GM18861 (cell line): ENCODE measurements at regions not wholly inside any gene's neighbourhood (a gene's known extent, or its start where the extent isn't known, plus 50 kb on each side); places are given as distances from the start of the nearest gene placed in this dataset.
"Not testable (repeated sequence)": the region's sequence is repeated elsewhere in the genome, so short reads cannot be mapped to it uniquely, and the experiment has no call there.

Experiments used
- ATAC-seq: cut with Tn5 transposase; IDR thresholded peaks from one replicate; pipeline ENCODE4 v1.9.1; 2021; ENCODE audit not compliant: unreplicated experiment

DNA sequence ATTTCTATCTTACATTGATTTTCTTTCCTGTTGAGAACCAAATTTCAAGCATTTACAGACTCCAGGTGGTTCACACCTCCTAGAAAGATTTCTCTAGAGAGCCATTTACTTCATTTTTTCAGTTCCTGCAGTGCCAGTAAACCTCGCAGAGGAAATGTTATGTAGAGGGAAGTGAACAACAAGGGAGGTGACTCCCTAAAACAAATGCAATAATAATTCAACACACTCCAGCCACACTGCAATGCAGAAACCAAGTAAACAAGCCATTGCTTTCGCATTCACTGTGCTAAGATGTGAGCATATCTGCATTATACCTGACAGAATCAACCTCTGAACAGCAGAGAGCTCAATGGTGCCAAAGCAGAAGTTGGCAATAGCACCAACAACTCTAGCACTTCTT is 215.1 kb downstream of the RBM26 start:
- ATAC-seq, result peak; percentile 24

DNA sequence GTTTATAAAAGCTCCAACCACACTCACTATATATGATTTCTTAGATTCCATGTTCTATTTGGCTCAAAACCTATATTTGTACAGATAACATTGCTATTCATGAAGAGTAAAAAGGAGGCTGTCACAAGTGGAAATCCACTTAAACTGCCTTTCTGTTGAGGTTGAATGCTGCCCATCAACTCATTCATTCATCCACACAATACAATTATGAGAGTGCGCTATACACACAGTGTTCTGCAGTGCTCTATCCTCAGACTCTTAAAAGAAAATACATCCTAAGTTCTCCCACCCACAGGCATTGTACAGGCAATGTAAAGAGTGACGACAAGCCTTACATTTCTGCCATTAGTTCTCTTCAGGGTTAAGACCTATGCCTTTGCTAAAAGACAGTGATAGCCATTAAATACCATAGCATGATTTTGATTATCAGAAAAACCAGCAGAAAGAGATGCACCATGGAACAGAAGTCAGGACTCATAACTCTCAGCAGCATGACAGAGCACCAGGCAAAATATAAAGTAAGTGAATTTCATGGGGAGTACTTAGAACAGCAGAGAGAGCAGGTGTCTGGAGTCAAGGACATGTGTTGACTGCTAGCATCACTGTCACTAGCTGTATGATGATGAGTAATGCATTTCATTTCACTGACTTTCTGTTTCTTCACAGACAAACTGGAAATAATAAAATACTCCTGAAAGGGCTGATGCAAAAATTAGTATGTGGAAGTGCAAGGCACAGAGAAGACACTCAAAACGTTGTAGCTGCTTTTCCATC is 218.0 kb downstream of the RBM26 start:
- ATAC-seq, result peak; percentile 30

DNA sequence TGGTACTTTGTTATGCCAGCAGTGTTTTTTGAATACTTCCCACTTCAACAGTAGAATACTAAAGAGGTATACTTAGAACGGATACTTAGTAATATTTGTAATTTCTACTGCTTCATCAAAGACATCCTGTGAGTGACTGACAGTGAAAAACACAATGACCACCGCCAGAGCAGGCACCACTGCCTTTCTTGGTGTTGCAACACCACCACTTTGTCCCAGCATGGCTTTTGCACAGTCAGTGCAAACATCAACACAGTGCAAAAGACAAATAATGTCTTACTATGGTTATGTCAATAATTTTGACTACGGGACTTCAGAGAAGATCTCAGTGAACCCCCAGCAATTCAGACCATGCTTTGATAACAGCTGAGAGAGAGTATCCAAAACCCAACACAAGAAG is 220.5 kb downstream of the RBM26 start:
- no peak for ATAC-seq

DNA sequence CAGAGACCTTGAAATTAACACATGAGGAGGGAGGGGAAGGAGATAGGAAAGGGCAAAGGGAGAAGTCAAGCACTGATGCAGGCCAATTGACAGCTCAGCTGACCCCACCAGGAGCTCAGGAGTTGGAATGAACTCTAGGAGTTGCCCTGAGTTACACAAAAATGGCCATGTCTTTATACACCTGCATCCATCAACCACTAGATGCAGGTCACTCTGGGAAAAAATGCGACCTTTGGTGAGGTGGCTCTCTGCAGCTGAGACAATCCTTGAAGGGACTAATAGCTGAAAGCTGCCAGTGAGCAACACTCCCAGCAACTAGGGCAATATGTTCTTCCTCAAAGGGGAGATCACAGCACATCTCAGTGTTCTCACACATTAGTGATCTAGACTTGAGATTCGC is 222.8 kb downstream of the RBM26 start:
- no peak for ATAC-seq

DNA sequence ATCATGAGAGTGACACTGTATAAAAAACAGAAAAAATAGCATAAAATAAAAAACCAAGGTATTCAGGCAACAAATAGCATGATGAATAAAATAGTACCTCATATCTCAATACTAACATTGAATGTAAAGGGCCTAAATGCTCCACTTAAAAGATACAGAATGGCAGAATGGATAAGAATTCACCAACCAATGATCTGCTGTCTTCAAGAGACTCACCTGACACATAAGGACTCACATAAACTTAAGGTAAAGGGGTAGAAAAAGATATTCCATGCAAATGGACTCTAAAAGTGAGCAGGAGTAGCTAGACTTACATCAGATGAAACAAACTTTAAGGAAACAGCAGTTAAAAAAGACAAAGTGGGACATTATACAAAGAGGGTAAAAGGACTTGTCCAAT is 232.4 kb downstream of the RBM26 start:
- ATAC-seq, result not testable (repeated sequence)

DNA sequence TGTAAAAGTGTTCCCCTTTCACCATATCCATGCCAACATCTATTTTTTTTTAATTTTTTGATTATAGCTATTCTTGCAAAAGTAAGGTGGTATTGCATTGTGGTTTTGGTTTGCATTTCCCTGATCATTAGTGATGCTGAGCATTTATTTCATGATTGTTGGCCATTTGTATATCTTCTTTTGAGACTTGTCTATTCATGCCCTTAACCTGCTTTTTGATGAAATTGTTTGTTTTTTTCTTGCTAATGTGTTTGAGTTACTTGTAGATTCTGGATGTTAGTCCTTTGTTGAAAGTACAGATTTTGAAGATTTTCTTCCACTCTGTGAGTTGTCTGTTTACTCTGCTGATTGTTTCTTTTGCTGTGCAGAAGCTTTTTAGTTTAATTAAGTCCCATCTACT is 233.1 kb downstream of the RBM26 start:
- ATAC-seq, result not testable (repeated sequence)

DNA sequence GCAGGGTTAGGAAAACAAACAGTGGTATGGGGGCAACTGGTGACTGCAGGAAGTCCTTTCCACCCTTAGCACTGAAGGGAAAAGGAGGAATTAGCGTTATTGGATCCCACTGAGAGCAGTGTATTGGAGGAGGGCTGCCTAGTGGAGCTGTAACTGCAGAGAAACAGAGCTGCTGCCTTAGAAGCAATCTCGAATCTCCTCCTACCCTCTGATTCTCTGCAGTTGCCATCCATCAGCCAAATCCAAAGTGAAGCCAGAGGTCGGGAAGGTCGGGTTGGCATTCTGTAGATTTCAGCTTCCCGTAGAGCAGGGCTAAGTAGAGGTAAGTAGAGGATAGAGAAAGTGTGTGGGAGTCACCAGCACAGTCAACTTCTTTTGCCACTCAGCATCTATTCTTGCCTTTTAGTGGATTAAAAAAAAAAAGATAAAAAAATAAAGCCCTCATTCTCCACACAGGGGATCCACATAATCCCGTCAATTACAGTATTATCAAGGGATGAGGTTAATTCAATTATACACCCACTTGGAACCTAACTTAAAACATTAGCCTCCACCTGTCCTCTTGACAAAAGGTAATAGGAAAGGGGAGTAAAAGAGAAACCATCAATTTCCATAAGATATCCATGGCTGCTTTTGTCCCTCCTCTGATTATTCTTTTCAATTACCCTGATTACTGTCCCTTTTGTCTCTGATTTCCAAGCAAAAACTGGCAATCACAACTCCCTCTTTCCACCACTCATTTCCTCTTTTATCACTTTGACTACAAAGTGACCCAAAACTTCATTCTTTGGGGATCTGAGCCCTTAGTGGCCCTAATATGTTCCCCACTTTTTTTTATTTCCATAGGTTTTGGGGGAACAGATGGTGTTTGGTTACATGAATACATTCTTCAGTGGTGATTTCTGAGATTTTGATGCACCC is 234.7 kb downstream of the RBM26 start:
- ATAC-seq, result no peak

DNA sequence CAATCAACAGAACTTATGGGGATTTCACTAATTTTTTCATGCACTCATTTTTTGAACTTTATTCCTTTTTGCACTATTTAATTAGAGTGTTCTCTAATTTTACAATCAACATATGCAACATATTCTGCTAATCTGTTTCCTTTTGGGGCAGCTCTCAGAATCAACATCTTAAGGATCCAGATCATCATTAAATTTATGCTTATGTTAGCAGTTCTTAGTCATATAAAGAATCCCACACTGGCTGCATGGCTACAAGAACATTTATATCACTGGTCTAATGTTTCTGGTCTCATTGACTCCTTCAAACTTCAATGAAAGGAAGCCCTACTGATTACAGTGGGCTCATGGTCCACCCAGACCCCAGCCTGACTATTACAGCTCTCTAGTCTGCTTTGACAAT is 245.2 kb downstream of the RBM26 start:
- ATAC-seq, result no peak

DNA sequence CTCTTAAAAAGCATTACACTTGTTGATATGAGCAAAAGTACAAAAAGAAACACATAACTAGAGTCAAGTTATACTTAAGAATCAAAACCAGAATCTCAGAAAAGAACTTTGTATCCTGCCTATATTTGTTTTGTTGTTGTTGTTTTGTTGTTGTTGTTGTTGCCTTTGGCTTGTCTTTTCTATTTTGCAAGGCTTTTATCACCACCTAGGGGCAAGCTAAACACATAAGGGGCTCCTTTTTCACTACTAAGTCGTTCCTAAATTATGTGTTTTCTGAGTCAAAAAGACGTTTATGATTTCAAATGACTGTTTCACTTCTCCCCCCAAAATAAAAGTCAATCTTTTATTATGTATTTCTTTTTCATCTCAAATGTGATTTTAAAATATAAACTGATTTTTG is 250.2 kb downstream of the RBM26 start:
- ATAC-seq, result no peak

DNA sequence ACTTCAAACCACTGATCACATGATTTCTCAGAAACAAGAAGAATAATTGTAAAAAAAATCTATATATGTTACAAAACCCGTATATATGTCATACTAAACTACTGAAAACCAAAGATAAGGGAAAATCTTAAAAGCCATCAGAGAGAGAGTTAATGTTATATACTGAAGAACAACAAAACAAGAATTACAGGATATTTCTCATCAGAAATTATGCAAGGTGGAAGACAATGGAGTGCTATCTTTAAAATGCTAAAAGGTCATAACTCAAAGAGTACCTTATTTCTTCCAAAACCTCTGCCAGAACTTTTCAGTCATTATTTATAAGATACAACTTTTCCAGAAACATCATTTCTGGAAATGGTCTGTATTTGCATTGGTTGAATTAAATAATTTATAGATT is 256.8 kb downstream of the RBM26 start:
- no peak for ATAC-seq

DNA sequence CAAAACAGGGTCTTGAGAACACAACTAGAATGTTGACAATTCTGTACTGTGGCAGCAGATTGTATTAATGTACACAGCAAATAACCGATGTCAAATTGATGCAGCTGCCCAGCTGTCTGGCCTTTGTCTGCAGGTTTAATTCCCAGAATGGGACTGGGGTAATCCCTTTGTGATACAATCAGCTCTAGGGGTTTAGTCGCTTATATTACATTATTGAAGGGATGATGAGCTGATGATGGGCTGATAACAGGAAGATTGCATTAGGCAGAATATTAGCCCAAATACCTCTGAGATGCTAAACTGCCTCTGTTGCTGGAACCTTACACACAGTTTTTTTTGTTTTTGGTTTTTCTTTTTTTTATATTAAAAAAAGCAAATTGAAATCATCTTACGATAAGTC is 265.0 kb downstream of the RBM26 start:
- ATAC-seq, result no peak

DNA sequence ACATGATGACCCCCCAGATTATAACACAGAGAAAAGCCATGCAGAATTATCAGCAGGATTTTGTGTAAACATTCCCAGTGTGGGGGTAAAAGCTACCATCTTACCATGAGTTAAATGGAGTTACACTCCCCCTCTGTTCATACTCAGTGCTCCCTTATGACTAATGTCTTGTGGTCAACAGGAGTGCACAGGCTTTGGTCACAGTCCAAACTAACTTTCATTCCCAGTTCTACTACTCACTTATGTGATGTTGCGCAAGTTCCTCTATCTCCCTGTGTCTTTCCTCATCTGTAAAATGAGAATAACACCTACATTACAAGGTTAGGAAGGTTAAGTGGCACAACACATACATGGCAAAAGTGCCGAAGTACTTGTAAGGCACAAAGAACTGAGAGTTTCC is 277.9 kb downstream of the RBM26 start:
- ATAC-seq, result no peak

DNA sequence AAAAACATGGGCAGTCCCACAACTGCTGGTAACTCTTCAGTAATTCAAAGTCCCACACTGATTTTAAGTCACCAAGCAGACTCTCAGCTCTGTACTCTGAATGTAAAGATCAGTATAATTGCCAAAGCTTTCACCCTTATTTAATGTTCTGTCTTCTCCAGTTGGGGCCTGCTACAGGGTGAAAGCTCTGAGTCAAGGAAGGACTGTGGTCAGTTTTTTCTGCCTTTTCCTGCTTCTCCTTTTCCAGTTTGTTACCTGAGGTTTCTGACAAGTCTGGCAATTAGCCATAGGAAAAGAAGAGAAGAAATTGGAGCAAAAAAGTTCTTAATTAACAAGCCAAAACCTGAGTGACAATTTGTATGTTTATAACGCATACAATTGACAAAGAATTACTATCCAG is 279.3 kb downstream of the RBM26 start:
- ATAC-seq, result no peak

DNA sequence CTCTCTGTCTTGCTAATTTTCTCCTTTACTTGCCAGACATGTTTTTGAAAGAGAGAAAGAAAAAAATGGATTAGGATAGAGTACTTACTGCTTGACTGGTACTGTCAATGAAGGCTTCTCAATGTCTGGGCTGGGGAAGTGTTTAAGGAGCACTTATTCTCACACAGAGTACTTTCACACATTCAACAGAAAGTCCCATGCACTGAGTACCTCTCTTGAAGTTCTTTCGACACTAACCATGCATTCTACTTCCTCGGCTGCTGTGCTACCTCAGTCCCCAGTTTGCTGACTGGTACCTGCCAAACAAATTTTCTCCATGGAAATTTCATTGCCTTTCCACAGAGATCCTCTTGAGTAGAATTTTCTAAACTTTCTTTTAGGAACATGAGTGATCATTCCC is 281.9 kb downstream of the RBM26 start:
- no peak for ATAC-seq

DNA sequence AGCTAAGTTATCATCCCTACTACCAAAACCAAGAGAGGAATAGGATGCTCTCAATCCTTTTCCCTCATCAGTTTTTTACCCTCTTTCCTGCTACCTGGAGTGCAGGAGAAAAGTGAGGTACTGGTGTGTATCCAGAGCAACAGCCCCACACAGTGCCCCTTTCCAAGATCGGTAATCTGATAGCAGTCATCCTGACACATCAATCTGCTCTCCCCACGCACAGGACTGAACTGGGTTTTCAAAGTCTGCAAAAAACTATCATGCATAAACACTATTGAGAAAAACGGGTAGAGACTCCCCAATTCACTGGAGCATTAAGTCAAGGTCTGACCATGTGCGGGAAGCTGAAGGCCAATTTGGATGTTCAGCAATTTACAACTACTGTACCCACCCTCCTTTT is 284.8 kb downstream of the RBM26 start:
- ATAC-seq, result no peak

DNA sequence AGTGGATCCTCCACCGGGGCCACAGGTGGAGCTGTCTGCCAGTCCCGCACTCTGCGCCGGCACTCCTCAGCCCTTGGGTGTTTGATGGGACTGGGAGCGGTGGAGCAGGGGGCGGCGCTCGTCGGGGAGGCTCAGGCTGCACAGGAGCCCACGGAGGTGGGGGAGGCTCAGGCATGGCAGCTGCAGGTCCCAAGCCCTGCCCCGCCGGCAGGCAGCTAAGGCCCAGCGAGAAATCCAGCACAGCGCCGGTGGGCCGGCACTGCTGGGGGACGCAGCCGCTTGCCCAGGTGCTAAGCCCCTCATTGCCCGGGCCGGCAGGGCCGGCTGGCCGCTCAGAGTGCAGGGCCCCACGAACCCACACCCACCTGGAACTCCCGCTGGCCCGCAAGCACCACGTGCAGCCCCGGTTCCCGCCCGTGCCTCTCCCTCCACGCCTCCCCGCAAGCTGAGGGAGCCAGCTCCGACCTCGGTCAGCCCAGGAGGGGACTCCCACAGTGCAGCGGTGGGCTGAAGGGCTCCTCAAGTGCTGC is 286.4 kb downstream of the RBM26 start:
- ATAC-seq, result no peak

DNA sequence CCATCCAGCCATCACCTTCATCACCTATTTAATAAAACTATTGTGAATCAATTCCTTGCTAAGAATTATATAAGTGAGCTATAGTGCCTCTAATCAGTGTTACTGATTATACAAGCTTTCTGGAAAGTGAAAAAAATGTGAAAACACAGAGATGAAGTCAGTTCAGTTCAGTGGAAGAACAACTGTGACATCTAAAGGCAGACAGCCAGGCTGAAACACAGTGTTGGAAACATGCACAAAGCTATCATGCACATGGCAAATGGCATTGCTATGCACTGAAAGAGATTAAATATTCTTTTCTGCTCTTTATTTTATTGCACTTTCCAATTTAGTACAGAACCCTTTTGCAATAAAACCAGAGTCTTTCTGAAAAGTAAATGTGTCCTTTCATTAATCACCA is 294.0 kb downstream of the RBM26 start:
- ATAC-seq, result no peak

DNA sequence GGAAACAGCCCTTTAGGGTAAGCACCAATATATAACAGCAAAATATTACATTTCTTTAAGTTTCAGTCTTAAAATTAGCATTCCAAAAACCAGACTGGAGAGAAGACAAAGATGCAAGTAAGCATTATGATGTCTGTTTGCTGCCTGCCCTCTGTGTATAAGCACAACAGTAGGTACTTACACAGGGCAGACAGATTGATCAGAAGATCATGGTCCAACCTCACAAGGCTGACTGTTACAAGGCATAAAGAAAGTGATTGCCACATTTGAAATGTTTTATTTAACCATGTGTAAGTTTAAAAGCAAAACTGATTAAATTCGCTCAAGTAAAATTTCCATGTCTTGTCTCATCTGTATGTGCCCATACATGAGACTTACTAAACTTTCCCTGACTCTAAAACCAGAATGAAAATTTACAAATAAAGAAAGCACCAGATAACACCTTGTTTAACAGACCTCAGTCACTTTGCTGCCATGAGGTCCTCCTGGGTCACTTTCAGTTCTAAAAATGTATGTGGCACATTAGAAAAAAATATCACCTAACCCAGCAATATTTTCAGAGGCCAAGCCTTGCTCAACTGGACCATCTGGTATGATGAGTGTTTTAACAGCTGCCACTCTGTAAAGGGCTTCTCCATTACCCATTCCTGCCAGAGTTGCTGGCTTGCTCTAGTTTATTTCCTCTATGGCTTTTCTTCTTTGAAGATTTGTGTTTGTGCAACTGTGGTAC is 297.0 kb downstream of the RBM26 start:
- ATAC-seq, result no peak

DNA sequence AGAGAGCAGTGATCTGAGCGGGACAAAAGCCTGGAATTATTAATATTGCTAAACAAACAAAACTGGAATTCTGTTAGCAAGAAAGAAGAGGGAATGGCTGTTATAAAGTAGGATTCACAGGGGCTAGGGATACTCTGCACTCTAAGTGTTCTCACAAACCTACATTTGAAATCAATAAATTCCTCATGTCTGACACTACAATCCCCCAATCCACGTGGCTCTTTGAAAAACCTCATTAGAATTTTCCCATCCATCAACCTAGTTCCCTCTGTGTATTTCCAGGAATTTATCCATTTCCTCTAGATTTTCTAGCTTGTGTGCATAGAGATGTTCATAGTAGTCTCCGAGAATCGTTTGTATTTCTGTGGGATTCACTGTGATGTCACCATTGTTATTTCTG is 307.5 kb downstream of the RBM26 start:
- no peak for ATAC-seq

DNA sequence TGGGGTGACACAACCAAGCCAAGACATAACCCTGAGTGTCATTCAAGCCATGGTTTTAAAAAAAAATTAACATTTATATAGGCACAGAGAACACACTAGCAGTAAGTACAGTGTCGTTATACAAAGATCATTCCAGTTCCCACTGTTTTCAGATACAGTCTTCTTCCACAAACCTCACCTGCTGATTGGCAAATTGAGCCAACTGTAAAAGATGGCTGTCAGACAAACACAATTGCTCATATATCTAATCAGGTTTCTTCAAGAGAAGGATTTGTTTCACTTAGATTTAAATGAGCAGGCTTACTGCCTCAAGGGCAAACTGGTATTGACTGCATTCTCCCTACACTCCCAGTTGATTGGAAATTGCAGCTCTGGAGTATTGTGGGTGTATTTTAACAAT is 308.9 kb downstream of the RBM26 start:
- ATAC-seq, result no peak

DNA sequence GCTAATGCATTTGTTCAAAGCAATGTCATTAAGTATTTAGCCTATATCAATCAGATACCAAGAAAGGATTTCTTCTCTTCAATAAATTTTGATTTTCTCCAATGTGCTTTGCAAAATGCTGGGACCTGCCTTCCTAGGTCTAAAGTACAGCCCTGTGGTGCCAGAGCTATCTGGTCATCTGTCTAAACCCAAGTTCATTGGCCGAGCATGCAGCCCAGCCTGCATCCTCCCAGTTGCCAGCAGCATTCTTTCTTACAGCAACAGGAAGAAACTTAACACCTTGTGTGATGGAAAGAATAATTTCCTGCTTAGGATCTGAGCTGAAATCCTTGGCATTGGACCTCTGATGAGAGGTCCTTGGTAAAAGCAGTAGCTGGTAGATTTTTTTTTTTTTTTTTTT is 310.0 kb downstream of the RBM26 start:
- ATAC-seq, result no peak
